Activated gamma-delta T cell treated with Interleukin-2 at 50 U/mL for 16 hours (primary cell): ENCODE measurements at regions not wholly inside any gene's neighbourhood (a gene's known extent, or its start where the extent isn't known, plus 50 kb on each side); places are given as distances from the start of the nearest gene placed in this dataset.

Experiments used
- DNase-seq: peaks from one replicate; pipeline ENCODE4 v3.0.0-alpha.2; 2020

DNA sequence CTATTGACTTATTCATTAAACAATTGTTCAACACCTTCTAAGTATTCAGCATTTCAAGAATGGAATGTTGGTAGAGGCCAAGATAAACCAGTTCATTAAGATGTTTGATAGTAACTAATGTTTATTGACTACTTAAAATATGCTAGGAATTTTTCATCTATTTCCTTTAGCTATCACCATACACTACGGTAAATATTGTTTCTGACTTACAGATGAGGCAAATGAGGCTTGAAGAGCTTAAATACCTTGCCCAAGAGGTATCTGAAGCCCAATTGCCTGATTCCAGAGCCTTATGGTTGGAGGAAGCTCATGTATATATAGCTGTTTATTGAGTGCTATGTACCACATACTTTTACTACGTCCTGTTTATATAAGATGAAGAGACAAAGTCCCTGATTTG is 286.2 kb downstream of the NDFIP2 start:
- DNase-seq, result no peak

DNA sequence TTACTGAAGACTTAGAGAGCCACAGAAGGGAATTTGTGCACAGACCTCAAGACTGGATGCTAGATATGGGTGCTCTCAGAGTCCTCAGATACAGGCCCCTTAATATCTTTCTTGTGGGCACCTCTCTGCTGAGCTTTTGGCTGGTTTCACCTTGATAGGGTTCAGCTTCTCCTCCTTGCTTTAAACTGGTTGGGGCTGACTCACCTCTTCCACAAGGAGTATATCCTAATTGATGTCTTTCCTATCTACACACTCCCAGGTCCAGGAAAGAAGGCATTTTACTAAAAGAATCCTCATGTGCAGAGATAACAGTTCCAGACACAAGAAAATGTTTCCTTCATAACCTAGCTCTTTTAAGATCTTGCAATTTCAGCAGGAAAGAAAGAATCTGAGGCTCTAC is 284.4 kb downstream of the NDFIP2 start:
- DNase-seq, result no peak

GRCh38 chr13:79749984-79750551 is 269.1 kb downstream of the NDFIP2 start:
- DNase-seq, result no peak

DNA sequence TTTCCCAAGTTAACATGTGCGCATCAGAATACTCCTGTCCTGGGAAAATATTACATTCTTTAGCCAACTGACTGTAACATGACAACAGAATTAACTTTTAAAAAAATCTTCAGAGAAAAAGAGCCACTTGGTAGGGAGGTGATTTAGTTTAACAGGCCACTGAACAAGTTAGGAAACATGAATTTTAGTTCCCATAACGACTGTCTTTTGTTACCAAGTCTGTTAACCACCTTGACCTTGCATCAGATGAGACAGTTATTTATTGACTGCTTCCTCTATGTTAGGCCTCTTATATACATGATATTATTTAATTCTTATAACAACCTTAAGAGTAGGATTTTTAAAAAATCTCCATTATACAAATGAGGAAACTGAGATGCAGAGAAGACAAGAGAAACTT is 268.6 kb downstream of the NDFIP2 start:
- DNase-seq, result no peak

DNA sequence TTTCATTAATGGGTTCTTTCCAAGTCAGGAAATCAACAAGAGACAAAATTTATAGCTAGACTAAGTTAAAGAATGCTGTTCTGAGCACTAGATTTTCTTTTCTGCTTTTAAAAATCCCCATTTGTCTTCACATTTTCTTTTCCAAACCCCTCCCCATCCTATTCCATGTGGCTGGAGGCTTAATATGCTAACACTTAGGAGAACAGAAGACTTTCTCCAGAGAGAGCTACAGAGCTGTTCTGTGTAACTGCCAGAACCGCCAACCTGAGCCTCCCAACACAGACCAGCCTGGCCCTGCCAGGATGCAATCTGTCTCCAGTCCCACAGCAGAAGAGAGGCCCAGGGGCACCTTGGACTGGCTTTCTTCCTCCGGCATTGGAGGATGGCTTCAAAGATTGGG is 264.1 kb downstream of the NDFIP2 start:
- no peak for DNase-seq

- no peak for DNase-seq
These were observed 262.0 kb downstream of the NDFIP2 start for GRCh38 chr13:79742923-79743322.

DNA sequence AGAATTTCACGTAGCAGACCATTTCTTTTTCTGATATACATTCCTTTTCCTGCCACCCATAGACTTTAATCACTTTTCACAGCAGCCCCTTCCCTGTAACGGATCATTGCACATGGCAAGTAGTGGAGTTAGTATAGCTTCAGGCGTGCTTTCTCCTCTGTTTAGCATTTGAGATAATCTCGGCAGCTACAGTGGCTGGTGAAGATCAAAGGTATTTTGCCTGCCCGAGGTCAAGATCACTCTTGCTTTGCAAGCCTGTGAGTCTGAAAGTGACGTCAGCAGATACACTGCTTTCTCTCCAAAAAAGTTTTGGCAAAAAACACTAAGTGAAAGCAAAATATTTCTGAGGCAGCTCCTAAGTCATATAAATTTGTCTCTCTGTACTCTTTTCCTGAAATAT is 260.0 kb downstream of the NDFIP2 start:
- no peak for DNase-seq

DNA sequence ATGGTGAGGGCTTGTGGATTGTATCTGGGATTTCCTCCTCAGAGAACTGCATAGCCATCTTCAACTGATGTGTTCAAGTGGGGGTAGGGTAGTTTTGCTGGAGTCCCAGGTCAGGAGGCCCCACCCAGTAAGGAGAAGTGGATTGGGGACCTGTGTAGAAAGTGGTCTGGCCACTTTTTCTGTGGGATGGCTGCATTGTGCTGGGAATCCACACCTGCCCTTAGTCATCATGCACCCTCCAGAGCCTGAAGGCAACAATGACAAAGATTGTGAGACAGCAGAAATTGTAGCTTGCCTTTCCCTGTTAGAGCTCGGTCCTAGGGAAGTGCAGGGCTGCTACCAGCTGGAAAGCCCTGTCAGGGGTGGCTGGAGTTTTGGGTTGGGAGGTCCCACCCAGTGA is 255.4 kb downstream of the NDFIP2 start:
- no peak for DNase-seq

DNA sequence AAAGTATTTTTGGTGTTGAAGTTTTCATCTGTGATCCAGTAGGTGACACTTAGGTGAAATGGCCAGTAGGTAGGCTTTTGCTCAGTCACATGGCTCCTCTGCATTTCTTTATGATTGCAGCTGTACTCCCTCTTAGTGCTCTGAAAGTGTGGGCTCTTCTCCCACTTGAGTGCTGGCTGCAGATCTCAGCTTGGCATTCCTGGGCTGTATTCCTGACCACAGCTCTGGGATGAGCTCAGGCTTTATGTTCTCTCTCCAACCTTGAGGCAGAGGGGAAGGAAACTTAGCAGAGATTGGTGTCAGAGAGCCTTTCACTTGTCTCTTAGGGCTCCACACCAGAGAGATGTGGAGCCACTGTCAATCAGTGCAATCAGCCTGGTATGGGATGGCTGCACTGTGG is 254.3 kb downstream of the NDFIP2 start:
- DNase-seq, result no peak

GRCh38 chr13:79727086-79727485 is 246.1 kb downstream of the NDFIP2 start:
- no peak for DNase-seq

DNA sequence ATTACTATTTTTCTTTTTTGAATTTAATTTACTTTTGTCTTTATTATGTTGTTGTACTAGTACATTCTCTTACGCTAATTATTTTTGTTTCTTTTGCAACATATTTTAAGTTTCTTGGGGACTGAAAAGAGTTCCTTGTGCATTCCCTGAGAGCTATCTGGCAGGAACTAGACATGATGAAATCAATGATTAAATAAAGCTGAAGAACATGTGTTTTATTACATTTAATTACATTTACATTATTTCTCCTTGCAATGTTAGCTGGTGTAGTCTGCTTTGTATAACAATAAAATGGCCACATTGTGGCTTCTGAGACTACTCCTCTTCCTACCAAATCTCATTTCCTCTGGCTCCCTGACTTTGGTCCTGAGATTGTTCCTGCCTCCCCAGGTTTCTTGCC is 244.9 kb downstream of the NDFIP2 start:
- no peak for DNase-seq

GRCh38 chr13:79724348-79725103 is 243.6 kb downstream of the NDFIP2 start:
- no peak for DNase-seq

GRCh38 chr13:79723519-79724024 is 242.6 kb downstream of the NDFIP2 start:
- no peak for DNase-seq

DNA sequence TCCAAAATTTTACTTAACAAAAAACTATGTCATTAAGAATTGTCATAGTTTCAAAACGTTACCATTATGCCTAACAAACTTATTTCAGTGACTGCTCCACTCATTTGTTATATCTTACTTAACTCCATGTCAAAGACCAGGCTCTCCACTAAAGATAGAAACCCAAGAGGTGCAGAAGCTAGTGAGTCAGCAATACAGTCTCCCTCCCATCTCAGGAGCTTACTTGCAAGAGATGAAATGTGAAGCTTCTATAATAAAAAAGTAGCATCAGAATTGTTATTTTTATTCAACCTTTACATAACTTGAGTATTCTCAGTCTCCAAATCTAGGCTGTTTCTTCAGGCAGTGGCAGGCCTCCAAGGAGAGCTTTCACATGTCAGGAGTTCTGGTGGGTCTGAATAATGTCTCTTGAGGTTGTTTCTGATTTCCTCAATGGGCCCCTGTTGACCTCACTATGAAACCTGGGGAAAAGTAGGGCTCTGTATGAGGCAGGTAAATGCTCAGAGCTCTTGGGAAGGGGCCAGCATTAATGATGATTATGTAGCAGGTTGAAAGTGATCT is 242.0 kb downstream of the NDFIP2 start:
- no peak for DNase-seq

DNA sequence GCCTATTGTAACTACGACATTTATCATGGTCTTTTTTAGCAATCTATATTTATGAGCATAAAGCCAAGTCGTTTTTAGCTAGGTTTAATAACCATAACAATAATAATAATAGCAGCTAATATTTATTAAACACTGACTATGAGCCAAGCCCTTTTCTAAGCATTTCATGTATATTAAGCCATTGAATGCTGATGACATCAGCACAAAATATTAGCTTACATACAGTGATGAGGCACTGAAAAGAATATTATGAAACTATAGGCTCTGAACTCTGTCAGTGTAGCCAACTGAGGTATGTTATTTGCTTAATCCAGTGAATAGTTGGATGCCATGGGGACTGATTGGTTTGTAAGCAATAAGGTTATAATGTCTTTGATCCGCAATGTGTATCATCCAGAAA is 235.2 kb downstream of the NDFIP2 start:
- DNase-seq, result no peak

- DNase-seq, result no peak
These were observed 230.7 kb downstream of the NDFIP2 start for GRCh38 chr13:79711631-79712030.

DNA sequence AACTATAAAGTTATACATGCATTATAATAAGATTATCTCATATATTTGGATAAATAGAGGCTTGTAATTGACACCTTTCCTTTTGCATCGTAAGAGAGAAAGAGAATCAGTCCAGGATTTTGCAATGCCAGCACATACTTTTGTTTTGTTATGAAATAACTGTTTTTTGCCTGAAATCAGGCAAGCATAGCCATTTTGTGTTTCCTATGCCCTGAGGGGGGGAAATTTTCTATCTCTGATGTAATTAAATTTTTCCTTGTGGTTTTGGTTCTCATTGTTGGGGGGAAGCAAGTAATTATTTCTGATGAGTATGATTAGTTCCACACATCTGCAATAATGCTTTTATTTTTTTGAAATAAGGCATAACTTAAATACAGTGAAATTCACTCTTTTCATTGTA is 229.4 kb downstream of the NDFIP2 start:
- DNase-seq, result no peak

- no peak for DNase-seq
These were observed 228.5 kb downstream of the NDFIP2 start for GRCh38 chr13:79709471-79709870.

- DNase-seq, result no peak
These were observed 222.8 kb downstream of the NDFIP2 start for GRCh38 chr13:79703772-79704171.

GRCh38 chr13:79695754-79696153 is 214.8 kb downstream of the NDFIP2 start:
- DNase-seq, result no peak

- no peak for DNase-seq
These were observed 211.9 kb downstream of the NDFIP2 start for GRCh38 chr13:79692846-79693245.

DNA sequence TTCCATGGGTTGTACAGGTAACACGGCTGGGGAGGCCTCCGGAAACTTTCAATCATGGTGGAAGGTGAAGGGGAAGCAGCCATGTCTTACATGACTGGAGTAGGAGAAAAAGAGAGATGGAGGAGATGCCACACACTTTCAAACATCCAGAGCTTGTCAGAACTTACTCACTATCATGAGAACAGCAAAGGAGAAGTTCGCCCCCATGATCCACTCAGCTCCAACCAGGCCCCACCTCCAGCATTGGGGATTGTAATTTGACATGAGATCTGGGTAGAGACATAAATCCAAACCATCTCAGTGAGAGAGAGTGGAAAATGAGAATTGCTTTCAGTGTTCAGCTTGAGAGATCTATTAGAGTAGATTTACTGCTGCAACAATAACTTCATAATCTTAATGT is 210.9 kb downstream of the NDFIP2 start:
- DNase-seq, result no peak

GRCh38 chr13:79688741-79689140 is 207.8 kb downstream of the NDFIP2 start:
- DNase-seq, result no peak

GRCh38 chr13:79686441-79686840 is 205.5 kb downstream of the NDFIP2 start:
- DNase-seq, result no peak

DNA sequence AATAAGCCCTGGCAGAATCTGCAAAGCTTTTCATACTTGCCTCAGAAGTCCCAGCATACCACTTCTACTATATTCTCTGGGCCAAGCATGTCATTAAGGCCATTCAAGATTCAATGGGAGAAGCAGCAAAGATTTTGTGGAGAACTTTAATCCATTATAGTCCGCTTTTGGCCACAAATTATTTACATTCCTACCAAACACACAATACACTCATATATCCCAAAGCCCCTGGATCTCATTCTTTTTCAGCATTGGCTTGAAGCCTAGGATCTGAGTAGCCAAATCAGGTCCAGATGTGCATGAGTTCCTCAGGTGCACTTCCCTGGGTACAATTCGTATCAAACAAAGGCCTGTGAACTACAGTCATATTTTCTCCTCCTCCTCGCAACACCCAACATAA is 203.4 kb downstream of the NDFIP2 start:
- no peak for DNase-seq
